ENCODE measurements at regions not wholly inside any gene's neighbourhood (a gene's known extent, or its start where the extent isn't known, plus 50 kb on each side); places are given as distances from the start of the nearest gene placed in this dataset.

- TF ChIP-seq LBX2 (CRISPR knock-in tag; IDR thresholded peaks at IDR 0.05; ENCODE audit: borderline replicate concordance), result no peak
- TF ChIP-seq STAG1 (CRISPR knock-in tag; IDR thresholded peaks at IDR 0.05), result no peak
- TF ChIP-seq MTA3 (CRISPR knock-in tag; IDR thresholded peaks at IDR 0.05), result no peak
- TF ChIP-seq TCF12 (IDR thresholded peaks at IDR 0.05), result no peak
- TF ChIP-seq TCF12 (CRISPR knock-in tag; IDR thresholded peaks at IDR 0.05), result no peak
Observed at GRCh38 chr6:87858440-87858839, 156.4 kb upstream of the AKIRIN2 start.
